HG02884 (cell line): ENCODE measurements at regions not wholly inside any gene's neighbourhood (a gene's known extent, or its start where the extent isn't known, plus 50 kb on each side); places are given as distances from the start of the nearest gene placed in this dataset.

Experiments used
- ATAC-seq: cut with Tn5 transposase; IDR thresholded peaks from one replicate; pipeline ENCODE4 v1.9.1; 2021; ENCODE audit warnings: mild to moderate bottlenecking, moderate library complexity; ENCODE audit not compliant: unreplicated experiment

DNA sequence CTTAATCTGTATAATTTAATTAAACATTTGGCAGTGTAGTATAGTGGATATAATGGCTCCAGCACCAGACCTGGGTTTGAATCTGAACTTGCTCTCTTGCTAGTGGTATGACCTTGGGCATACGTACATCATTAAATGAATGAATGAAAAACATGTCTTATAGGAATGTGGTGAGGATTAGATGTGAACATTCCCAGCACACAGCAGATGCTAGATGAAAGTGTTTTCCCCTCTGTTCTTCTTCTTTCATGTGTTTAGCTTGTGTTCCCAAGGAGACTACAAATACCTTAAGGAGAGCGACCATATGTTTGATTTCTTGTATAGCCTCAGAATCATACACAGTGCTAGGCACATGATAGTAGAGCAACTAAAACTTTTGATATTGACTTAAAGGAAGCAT lies 56.5 kb downstream of the CT47B1 start:
- ATAC-seq, result no peak

DNA sequence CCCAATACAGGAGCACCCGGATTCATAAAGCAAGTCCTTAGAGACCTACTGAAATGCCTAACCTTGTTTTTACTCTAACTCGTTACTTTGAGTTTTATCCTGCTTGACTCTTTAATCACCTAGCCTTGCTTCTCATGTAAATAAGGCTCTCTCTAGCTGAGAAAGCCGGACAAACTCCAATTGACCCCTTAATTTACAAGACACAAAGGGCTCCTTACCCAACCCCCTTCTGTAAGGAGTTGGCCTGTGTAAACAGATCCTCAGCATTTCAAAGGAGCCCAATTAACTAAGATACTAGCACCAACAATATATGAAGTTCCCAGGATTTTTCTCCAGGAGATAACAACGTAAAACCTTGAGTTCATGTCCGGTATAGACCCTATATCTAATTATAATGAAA lies 61.7 kb downstream of the CT47B1 start:
- no peak for ATAC-seq

DNA sequence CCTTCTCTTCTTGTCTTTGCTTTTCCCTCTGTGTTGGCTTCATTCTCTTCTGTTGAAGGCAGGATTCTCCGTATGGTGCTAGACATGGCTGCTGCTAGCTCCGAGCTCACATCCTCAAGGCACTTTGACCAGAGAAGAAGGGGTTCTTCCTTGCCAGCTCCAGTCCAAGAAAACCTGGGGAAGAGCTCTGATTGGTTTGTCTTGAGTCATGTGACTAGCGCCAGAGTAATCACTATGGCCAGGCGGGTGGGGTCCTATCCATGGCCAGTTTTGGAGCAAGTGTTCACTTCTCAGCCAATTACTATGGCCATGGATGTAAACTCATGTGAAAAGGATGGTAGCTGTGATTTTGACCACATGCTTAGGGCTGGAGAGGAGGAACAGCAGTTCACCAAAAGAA lies 74.2 kb downstream of the CT47B1 start:
- no peak for ATAC-seq

DNA sequence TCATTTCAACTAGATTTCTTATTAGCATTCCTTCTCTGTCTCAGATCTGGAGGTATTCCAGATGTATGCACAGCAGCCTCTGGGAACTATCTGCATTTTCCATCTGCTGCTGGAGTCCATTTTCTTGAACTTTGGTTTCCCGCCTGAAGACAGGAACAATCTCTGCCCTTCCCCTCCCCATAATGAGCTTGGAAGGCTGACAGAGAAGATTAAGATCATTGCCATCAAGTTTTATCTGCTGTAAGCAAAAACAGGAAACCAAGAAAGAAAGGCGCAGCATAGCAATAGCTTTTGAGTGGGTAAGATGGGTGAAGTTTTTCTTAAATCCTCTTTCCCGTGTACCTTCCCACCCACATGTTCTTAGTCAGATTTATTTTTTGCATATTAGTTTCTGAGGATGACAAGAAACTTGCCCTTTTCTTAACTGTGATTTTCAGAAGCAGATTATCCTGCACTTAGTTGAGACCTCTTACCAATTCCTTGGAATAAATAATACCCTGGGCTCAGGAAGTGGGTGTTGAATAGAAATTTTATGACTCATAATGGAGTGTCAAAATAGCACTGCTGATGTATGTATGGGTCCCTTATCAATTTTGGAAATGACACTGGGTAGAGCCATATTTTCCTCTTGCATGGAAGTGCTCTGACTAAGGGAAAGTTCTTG lies 78.3 kb downstream of the CT47B1 start:
- peak; percentile 32 for ATAC-seq

DNA sequence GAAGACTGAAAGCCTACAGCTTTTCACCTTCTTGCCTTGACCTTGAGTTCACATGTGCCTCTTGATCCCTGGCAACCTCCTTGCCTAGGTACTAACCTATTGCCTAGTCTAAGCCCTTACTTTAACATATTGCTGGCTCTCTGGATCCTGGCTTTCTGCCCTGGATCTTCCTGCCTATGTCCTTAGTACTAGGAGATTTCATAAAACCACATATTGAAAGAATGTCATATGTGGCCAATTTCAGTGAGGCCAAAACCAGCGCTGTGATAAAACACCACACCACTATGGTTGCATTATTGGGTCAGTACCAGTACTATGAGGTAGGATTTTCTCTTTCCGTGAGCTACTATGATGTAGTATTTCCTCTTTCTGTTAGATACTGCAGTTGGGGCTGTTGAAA lies 80.4 kb downstream of the CT47B1 start:
- ATAC-seq, result no peak

DNA sequence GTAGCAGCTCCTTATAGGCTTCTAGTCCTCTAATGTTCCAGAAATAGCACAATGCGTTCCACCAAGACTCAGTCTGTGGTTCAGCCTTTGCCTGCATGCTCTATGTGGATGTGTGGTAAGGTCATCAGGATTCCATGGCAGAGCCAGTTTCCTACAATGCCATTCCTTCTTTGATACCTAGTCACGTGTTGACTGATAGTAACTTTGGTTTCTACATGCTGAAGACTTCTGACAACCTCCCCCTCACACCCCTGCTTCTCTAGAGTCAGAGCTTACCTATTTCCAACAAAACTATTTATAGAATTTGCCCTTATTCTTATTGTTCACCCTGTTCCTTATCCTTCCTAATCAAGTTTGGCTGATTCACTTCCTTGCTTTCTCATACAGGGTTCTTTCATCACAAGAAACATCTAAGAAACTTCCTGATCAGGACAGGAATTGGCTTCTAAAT lies 81.1 kb downstream of the CT47B1 start:
- ATAC-seq, result no peak

DNA sequence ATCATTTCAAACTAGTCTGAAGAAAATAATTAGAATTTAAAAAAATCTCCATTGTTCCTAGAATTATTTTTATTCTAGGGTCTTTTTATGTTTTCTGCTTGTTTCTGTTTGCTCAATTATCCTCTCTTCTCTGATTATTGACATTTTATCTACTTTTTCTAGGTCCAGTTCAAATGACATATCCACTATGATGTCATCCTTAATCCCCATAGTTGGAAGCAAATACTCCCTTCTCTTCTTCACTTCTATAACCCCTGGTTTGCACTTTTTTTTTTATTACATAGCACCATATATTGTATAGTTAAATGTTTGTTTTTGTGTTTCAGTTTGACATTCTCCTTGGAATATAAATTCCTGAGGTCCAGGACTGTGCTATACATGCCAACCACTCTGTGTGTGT lies 82.6 kb downstream of the CT47B1 start:
- ATAC-seq, result no peak

DNA sequence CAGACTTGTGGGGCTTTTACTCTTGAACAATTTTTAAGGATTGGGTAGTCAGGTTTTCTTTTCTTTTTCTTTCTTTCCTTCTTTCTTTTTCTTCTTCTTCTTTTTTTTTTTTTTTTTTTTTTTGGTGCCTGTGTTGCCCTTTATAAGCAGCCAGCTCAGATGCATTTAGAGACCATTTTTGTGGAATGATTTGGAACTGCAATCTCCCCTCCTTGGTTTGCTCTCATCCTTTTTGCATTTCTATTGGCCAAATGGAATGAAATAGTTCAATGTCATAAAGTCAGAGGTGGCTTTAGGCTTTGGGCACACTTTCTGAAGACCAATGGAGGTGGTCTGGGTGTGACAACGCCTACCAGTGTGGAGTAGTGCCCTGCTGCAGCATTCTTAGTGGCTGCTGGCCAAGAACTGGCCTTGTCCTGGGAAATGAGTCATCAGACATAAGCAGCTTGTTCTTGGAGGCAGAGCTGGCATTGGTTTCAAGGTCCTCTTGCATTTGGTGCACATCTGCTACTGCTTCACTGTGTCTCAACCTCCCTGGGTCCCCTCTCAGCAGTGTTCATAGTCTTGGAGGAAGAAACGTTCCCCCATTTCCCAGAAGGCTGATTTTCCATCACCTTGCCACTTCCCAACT lies 84.5 kb downstream of the CT47B1 start:
- no peak for ATAC-seq

DNA sequence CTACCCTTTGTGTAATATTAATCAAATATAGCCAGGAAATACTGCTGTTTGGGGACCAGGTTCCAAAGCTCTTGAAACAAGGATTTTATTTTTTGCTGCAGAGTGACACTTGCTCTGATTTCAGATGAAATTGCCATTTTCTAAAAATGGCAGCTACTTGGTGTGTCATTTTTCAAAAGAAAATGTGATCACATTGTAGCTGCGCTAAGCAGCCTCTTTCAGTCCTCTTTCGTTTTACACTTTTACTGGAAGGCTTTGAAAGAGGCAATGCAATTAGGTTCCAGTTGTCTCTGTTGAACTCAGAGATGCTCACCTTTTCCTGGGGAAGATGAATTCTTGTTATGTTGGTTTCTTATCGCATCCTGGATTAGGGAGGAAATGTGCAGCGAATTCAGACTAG lies 85.1 kb downstream of the CT47B1 start:
- no peak for ATAC-seq

DNA sequence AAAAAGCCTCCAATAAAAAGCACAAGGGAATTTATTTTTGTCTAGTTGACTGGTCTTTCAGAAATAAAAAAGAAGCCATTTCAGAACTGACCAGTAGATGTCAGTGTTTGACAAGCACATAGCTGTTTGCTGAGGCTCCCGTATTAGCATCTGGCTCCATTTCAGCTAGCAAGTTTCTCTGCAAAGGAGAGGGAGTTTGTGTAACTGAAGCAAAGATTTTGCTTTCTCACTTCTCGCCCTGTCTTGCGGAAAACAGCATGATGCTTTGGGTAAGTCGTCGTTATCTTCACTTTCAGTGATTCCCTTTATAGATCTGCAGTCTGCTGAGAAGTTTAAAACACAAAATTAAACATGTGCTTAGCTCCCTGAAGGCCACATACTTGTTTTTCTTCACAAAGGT lies 85.5 kb downstream of the CT47B1 start:
- ATAC-seq, result peak; percentile 75

DNA sequence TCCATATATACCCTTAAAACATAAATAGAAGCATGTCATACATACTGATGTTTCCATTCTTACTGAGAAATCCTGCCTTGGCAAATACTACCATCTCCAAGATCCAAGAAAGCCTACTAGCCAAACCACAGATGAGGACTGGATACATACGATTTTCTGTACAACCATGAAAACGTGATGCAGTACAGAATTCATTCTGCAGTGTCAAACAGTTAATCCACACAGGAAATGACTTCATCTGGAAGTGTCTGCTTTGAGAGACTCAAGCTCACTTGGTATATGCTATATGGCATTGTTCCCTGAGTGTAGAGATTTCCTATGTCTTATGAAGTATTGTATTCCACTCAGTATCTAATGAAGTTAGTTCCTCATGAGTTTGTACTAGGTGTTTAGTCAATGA lies 94.3 kb downstream of the CT47B1 start:
- no peak for ATAC-seq

DNA sequence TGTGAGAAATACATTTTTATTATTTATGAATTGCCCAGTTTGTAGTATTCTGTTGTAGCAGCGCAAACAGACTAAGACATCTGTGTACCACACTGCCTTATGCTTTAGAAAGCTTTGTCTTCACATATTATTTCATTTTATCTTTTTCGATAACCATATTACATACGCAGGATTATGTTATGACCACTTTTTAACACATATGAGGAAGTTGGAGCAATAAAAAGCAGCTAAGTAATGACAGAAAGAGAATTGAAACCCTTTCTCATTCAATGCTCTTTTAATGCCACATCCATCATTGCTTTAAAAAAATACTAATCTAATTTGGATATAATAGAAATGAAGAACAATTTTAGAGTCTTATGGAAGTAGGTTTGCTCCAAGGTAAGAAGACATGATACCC lies 99.7 kb downstream of the CT47B1 start:
- ATAC-seq, result no peak

DNA sequence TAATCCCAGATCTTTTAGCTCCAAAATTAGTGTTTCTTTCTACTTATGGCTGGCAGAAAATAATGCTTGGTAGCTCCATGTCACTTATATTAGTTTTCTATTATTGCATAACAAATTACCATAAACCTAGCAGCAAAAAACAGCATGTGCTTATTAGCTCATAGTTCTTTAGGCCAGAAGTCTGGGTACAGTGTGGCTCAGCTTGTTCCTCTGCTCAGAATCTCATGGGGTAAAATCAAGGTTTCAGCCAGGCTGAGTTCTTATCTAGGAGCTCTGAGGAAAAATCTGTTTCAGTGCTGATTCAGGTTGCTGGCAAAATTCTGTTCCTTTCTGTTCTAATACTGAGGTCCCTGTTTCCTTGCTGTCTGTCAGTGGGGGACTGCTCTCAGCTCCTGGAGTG lies 101.1 kb downstream of the CT47B1 start:
- ATAC-seq, result no peak

DNA sequence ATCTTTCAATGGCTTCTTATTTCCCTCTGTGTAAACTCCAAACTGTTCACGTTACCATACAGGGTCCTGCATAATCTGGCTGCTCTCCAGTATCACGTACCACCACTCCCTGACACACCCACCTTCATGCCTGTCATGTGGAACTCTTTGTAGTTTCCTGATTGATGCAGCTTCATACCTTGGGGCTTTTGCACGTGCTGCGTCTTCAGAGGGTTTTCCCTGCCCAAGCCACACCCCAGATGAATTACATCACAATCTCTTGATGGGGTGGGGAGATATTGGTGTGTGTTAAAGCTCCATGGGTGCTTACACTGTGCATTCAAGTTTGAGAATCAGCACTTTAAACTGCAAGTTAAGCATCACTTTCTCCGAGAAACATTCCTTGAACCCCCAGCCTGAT lies 101.9 kb downstream of the CT47B1 start:
- ATAC-seq, result no peak

DNA sequence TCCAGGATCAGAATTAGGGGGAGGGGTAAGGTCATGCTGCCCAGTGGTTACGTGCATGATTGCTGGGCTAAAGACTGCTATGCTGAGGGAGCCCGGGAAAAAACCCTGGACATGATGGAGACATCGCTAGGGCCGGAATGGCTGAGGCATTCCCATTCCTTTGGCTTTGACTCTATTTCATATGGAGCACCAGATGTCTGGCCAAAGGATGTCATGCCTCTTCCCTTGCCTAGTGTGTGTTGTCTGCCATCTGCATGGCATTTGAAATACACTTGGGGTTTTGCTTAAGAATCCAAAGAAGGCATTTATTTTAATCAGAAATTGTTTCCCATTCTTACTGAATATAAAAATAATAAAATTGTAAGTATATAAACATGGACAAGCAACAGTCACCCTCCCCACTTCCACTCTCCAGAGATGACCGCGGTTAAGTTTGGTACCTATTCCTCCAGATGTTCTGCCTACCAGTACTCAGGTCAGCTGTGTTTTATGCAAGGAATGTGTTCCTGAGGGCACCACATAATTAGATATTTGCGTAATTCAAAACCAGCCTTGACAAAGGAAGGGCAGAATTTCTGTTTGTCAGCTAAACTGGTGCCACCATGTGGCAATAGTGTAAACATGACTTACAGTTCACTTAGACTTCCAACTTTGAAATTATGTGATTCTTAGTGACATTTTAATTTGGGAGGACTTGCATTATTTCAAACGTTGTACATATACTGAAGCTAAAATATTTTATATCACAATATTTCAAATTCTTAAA lies 105.9 kb downstream of the CT47B1 start:
- no peak for ATAC-seq

DNA sequence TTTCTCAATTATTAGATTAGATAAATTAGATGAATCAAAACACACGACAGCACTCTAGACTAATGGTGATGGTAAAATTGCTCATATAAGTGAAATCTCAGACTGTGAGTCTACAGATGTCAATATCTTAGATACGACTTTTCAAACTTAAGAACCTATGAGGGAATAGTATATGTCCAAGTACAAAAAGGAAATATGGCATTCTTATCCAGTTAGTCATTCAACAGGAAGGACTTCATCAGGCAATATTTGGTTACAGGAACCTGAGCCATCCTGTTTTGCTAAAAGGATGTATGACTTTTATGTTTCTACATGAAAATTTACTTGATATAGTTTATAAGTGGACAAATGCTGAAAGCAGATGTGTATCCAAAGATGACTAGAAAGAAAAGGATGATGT lies 107.0 kb downstream of the CT47B1 start:
- ATAC-seq, result no peak

DNA sequence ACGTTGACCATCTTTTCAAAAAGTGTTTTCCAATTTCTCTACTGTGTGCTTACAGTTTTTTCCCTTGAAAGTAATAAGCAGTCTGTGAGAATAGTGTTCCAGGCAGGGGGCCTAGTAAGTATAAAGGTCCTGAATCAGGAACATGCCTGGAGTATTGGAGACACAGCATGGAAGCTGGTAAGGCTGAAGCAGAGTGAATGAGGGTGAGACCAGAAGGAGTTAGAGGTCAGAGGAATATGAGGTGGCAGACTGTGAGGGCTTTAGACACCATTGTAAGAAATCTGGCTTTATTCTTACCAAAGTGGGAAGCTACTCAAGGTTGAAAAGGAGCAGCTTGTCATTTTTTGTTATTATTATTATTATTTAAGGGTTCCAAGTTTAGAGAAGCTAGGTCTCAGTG lies 107.4 kb downstream of the CT47B1 start:
- no peak for ATAC-seq

DNA sequence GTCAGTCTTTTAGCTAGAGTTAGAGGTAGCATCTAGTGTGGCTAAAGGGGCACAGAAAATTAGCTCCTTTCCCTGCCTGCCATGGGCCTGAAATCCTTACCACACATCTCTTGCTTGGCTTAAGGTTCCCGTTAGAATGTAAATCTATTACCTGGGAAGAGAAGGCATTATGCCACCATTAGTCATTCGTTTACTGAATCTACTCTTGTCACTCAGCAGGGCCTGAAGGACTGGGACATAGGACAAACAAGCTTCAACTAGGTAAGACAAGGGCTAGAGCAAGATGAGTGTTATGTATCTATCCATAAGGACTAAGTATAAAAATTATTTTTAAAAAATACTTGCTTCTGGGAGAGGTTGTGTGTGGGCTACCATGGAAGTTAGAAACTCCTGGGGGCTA lies 112.4 kb downstream of the CT47B1 start:
- no peak for ATAC-seq

DNA sequence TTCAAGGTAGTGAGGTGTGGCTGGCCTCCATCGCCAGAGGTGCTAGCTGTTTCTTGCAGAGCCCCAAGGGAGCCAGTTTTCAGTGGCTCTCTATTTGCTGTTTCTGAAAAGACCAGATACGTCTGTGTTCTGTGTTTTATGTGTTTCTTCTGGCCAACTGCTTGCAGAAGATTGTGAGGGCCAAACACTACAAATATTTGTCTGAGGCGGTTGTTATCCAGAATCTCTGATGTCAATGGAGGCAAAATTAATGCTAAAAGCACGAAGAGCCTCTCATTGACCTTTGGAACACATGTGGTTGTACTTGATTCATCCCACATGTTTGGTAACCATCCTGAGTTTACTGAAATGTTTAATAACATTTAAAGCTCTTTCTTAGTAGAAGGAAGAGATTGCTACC lies 113.9 kb downstream of the CT47B1 start:
- ATAC-seq, result no peak

DNA sequence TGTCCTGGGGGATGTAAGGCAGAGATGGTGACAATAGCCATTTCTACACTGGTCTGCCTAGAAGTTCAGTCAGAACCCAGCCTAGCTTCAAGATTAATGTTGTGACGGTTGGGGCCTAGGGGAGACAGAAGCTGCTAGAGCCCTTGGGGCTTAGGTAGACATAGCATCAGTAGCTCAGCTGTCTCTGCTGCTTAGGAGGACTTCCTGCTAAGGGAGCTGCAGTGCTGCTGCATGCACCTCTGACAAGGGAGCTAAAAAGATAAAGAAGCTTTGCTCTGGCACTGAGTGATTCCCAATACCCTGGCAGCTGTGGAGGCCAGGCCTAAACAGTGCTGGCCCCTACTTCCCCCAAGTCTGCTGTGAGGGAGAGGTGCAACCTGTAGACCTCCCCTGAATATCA lies 116.0 kb downstream of the CT47B1 start:
- no peak for ATAC-seq

DNA sequence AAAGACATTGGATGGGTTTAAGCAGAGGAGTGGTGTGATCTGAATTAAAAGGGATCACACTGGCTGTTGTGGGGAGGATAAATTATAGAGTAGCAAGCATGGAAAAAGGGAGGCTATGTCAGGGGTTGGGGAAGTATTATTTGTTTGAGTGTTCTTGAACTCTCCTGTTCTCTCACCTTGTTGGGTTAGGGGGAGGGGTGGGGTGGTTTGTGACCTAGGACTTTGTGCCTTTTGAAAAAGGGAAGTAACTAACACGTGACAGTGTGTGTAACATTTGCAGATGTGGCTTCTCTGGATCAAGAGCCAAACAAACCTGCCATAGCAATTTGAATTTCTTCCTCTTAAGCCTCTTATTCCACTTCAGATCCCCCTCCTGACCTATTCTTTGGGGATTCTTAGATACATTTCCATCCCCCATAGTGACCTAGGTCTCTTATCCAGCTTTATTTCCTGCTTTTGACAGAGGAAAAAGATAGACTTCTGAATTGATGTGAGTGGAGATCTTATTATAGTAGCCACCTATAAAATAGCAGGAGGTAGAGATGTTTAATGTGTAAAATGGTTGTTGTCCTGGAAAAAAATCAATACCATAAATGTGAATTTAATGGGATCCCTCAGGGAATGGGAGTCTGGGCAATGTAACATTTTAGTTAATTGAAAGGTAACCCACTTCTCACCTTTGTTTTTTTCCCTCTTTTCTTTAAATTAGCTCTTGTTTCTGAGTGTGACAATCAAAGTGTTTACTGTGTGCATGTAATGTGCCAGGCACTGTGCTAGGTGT lies 120.4 kb downstream of the CT47B1 start:
- ATAC-seq, result no peak
